LNCAP (cell line): ENCODE measurements at regions not wholly inside any gene's neighbourhood (a gene's known extent, or its start where the extent isn't known, plus 50 kb on each side); places are given as distances from the start of the nearest gene placed in this dataset.

Experiments
- TF ChIP-seq, protein P1 (sequence below): fragments of 450-650 bp; IDR thresholded peaks from 2 replicates; pipeline ENCODE4 v1.5.1; 2017; ENCODE audit warnings: mild to moderate bottlenecking

DNA sequence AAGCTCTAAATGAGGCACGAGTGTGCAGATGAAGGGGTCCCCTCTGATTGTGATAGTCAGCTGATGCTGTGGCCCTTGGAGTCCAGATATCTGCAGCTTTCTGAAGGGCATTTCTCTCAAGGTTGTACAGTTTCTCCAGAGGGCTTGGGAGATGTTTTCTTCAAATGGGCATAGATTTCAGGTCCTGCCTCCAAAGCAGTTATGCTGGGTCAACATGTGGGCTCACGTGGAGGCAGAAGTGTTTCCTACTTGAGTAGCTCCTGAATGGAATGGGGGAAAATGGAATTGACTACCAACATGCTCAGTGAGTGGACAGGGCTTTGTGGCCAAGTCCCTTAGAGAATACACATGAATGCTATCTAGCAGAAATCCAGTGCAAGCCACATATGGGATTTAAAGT lies 360.7 kb downstream of the SAMD5 start:
- TF ChIP-seq, protein P1, sequence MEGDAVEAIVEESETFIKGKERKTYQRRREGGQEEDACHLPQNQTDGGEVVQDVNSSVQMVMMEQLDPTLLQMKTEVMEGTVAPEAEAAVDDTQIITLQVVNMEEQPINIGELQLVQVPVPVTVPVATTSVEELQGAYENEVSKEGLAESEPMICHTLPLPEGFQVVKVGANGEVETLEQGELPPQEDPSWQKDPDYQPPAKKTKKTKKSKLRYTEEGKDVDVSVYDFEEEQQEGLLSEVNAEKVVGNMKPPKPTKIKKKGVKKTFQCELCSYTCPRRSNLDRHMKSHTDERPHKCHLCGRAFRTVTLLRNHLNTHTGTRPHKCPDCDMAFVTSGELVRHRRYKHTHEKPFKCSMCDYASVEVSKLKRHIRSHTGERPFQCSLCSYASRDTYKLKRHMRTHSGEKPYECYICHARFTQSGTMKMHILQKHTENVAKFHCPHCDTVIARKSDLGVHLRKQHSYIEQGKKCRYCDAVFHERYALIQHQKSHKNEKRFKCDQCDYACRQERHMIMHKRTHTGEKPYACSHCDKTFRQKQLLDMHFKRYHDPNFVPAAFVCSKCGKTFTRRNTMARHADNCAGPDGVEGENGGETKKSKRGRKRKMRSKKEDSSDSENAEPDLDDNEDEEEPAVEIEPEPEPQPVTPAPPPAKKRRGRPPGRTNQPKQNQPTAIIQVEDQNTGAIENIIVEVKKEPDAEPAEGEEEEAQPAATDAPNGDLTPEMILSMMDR, result no peak

DNA sequence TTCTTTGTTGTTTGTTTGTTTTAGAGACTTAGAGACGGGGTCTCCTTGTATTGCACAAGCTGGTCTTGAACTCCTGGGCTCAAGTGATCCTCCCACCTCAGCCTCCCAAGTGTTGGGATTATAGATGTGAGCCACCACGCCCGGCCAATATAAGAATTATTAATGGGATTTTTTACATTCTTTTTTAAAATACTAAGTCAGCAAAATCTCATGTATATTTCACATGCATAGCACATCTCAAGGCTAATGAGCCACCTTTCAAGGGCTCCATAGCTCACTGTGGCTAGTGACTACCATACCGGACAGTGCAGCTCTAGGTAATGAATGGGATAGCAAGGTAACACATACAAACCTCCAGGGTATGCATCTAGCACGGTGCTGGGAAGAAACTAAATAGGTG lies 361.4 kb downstream of the SAMD5 start:
- TF ChIP-seq, protein P1, result no peak

GRCh38 chr6:147870506-147871110 lies 362.1 kb downstream of the SAMD5 start:
- TF ChIP-seq, protein P1, result no peak

DNA sequence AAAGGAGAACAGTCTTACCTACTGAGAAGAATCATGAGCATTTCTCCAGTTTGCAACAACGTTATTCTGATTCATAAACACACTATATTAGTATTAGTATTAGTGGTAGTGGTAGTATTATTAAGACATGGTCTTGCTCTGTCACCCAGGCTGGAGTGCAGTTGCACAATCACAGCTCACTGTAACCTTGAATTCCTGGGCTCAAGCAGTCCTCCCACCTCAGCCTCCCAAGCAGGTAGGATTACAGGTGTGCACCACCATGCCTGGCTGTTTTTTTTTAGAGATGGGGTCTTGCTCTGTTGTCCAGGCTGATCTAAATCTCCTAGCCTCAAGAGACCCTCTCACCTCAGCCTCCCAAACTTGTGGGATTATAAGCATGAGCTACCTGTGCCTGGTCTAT lies 363.5 kb downstream of the SAMD5 start:
- TF ChIP-seq, protein P1, result no peak

DNA sequence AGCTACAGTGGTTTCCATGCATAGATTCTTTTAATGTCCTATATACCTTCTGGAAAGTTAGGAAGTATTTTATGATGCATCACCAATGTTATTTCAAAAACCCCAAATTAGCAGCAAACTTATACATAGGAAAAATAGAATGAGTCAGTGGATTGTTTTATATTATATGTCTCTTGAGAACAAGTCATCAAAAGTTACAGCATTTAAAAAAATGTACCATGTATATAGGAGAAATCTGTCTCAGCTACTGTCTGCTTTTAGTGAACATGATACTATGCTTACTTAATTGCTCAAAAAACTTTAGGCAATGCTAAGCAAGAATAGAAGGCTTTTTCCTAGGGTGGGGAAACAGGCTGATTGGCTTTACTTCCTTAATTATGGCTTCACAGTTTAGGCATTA lies 365.3 kb downstream of the SAMD5 start:
- TF ChIP-seq, protein P1, result no peak

DNA sequence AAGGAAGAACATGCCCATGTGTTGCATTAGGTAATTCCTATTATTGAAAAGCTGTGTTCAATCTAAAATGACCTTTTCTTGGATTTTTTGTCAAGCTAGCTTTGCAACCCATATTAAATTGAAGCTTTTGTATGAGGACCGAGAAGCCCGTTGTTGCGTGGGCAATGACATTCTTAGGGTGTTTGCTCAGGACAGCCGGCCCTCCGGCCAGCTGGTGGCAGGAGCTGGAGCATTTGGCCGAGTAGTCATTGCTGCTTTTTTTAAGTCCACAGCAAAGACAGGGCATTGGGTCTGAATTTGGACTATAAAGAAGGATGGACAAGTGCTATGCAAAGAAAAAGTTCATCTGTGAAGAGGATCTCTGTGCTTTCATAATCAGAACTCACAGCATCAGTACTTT lies 365.8 kb downstream of the SAMD5 start:
- TF ChIP-seq, protein P1, result no peak

- TF ChIP-seq, protein P1, result no peak
Measured at GRCh38 chr6:147879031-147879580, 370.6 kb downstream of the SAMD5 start.

DNA sequence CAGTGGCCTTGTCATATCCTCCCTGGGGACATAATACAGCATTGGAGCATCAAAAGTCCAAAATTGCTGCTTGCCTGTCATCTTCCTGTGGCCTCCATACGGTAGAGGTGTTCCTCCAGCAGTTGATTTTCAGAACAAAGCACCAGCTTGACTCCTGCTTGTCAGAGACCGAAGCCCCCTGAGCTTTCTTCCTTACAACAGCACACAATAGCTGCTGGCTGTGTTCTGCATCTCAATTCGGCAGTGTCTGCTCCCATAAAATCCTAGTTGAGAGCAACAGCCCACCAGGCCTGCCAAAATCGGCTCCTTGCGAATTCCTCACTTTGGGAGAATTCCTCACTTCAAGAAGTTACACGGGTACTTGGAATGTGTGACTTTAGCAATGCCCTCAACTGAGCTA lies 372.9 kb downstream of the SAMD5 start:
- TF ChIP-seq, protein P1, result no peak
